ENCODE measurements at regions not wholly inside any gene's neighbourhood (a gene's known extent, or its start where the extent isn't known, plus 50 kb on each side); places are given as distances from the start of the nearest gene placed in this dataset.

GRCh38 chr13:50438351-50438750 lies 405.1 kb downstream of the DLEU7 start:
- TF ChIP-seq SPI1 (IDR thresholded peaks at IDR 0.05; ENCODE audit: low read depth, low read length) (no peak), POLR2A (IDR thresholded peaks at IDR 0.05; ENCODE audit: low read depth, low read length) (no peak), POLR2AphosphoS5 (IDR thresholded peaks at IDR 0.05; ENCODE audit: low read depth, low read length) (no peak)

All from GM12891 (cell line).